ENCODE measurements at regions not wholly inside any gene's neighbourhood (a gene's known extent, or its start where the extent isn't known, plus 50 kb on each side); places are given as distances from the start of the nearest gene placed in this dataset.

DNA sequence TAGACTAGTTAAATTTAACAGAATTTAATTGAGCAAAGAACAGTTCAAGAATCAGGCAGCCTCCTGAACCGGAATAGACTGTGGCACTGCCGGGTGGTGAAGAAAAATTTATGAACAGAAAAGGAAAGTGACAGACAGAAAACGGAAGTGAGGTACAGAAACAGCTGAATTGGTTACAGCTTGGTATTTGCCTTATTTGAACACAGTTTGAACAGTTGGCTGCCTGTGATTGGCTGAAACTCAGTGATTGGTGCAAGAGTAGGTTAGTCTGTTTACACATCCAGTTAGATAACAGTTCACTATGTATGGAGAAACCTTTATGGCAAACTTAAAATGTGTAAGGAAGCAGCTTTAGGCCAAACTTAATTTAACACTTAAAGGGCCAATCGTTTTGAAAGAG lies 116.0 kb upstream of the CITED2 start:
- no peak for DNase-seq
- Mint-ChIP-seq H3K27ac (ENCODE audit: unreplicated experiment) (no peak overlapping the region), H3K4me1 (ENCODE audit: low read depth, unreplicated experiment) (no peaks in the 10 kb centered on the region), H3K9me3 (ENCODE audit: unreplicated experiment) (no peaks in the 10 kb centered on the region), H3K36me3 (ENCODE audit: unreplicated experiment) (no peaks in the 10 kb centered on the region), H3K4me3 (ENCODE audit: unreplicated experiment) (no peak overlapping the region), H3K27me3 (ENCODE audit: unreplicated experiment) (no peaks in the 10 kb centered on the region)
- TF ChIP-seq, protein P1, sequence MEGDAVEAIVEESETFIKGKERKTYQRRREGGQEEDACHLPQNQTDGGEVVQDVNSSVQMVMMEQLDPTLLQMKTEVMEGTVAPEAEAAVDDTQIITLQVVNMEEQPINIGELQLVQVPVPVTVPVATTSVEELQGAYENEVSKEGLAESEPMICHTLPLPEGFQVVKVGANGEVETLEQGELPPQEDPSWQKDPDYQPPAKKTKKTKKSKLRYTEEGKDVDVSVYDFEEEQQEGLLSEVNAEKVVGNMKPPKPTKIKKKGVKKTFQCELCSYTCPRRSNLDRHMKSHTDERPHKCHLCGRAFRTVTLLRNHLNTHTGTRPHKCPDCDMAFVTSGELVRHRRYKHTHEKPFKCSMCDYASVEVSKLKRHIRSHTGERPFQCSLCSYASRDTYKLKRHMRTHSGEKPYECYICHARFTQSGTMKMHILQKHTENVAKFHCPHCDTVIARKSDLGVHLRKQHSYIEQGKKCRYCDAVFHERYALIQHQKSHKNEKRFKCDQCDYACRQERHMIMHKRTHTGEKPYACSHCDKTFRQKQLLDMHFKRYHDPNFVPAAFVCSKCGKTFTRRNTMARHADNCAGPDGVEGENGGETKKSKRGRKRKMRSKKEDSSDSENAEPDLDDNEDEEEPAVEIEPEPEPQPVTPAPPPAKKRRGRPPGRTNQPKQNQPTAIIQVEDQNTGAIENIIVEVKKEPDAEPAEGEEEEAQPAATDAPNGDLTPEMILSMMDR (IDR thresholded peaks at IDR 0.05; ENCODE audit: partially characterized antibody, unreplicated experiment), result no peak

DNA sequence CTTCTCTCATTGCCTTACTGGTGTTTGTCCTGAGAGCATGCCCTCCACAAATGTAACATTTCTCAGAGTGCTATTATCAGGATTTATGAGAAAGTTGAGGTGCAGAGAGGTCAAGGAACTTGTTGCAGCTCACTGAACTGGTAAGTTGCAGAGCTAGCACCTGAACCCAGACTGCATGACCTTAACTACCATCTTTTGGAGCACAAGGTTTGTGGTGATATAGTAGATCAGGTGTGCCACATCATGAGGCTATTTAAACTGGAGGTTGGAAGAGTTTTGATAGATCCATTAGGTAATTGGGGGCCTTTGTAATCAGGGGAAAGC lies 112.0 kb upstream of the CITED2 start:
- H3K9me3 Mint-ChIP-seq (ENCODE audit: unreplicated experiment), result no peaks in the 10 kb centered on the region
- TF ChIP-seq, protein P1 (IDR thresholded peaks at IDR 0.05; ENCODE audit: partially characterized antibody, unreplicated experiment), result no peak

DNA sequence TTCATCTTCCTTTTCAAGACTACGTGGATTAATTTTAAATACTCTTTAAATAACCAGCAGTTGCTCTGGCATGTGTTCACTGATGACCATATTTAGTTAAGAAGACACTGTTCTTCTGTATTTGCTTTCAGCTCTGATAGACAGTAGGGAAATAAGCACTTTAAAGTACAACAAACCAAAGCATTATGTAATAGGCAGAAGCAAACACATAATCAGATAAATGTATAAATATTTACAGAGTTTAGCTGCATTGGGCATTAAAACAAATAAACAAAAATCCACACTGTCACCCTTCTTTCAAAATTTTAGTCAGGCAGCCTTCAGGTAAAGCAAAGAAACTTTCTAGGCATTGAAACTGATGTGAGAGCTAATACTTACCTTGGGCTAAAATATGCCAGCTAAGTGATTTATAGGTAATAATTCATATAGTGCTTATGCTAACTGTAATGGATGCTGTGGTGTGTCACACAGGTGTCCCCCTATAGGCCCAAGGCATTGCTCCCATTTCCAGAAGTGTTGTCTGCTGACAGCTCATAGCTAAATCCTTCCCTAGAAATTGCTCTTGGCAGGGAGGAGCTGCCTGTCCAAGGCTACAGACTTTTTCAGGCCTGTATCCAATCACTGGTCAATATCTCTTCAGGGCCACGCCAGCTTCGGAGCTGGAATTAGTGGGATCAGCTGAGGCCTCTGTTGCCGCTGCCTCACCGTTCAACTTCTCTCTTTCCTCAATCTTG lies 111.5 kb upstream of the CITED2 start:
- H3K9me3 Mint-ChIP-seq (ENCODE audit: unreplicated experiment), result no peaks in the 10 kb centered on the region
- H3K27me3 Mint-ChIP-seq (ENCODE audit: unreplicated experiment), result peaks cover 2% of the 10 kb centered on the region
- H3K4me3 Mint-ChIP-seq (ENCODE audit: unreplicated experiment), result no peak overlapping the region
- peaks cover 14% of the 10 kb centered on the region for H3K4me1 Mint-ChIP-seq (ENCODE audit: low read depth, unreplicated experiment)
- no peak for DNase-seq
- no peaks in the 10 kb centered on the region for H3K36me3 Mint-ChIP-seq (ENCODE audit: unreplicated experiment)
- TF ChIP-seq, protein P1 (IDR thresholded peaks at IDR 0.05; ENCODE audit: partially characterized antibody, unreplicated experiment), result no peak
- H3K27ac Mint-ChIP-seq (ENCODE audit: unreplicated experiment), result no peak overlapping the region

More for the DNA sequence above, 112.0 kb upstream of the CITED2 start:
- no peak overlapping the region for H3K27ac Mint-ChIP-seq (ENCODE audit: unreplicated experiment)
- peaks cover 2% of the 10 kb centered on the region for H3K27me3 Mint-ChIP-seq (ENCODE audit: unreplicated experiment)
- peaks cover 14% of the 10 kb centered on the region for H3K4me1 Mint-ChIP-seq (ENCODE audit: low read depth, unreplicated experiment)
- H3K36me3 Mint-ChIP-seq (ENCODE audit: unreplicated experiment), result no peaks in the 10 kb centered on the region
- no peak for DNase-seq
- no peak overlapping the region for H3K4me3 Mint-ChIP-seq (ENCODE audit: unreplicated experiment)

DNA sequence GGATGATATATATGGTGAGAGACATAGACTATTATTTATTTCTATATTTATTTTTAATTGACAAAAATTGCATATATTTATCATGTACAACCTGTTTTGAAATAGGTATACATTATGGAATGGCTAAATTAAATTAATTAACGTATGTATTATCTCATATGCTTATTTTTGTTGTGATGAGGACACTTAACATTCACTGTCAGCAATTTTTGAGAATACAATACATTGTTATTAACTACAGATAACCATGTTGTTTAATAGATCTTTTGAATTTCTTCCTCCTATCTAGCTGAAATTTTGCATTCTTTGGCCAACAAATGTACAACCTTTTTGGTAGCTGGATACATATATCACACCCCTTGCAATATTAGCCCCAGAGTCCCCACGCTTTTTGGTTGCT lies 110.7 kb upstream of the CITED2 start:
- H3K27ac Mint-ChIP-seq (ENCODE audit: unreplicated experiment), result no peak overlapping the region
- DNase-seq, result no peak
- H3K4me1 Mint-ChIP-seq (ENCODE audit: low read depth, unreplicated experiment), result peaks cover 14% of the 10 kb centered on the region
- H3K36me3 Mint-ChIP-seq (ENCODE audit: unreplicated experiment), result no peaks in the 10 kb centered on the region
- H3K9me3 Mint-ChIP-seq (ENCODE audit: unreplicated experiment), result no peaks in the 10 kb centered on the region
- peaks cover 2% of the 10 kb centered on the region for H3K27me3 Mint-ChIP-seq (ENCODE audit: unreplicated experiment)
- TF ChIP-seq, protein P1 (IDR thresholded peaks at IDR 0.05; ENCODE audit: partially characterized antibody, unreplicated experiment), result no peak
- H3K4me3 Mint-ChIP-seq (ENCODE audit: unreplicated experiment), result no peak overlapping the region

DNA sequence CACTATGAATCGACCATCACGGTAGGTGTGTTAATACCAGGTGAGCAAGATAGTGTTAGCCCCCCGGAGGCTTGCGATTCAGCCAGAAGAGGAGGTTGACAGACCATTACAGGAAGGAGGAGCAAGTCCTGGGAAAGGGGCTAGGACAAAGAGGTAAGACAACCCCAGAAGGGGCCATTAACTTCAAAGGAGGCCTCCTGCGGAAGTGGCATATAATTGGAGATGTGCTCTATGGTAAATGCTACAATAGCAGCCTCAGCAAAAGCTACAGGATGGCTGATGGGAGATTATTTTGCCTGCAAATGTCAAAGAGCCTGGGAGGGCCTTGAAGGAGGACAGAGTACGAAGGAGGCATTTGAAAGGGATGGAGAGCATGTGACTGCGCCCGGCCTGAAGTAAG lies 108.6 kb upstream of the CITED2 start:
- DNase-seq, result no peak
- Mint-ChIP-seq H3K4me3 (ENCODE audit: unreplicated experiment) (no peak overlapping the region), H3K9me3 (ENCODE audit: unreplicated experiment) (no peaks in the 10 kb centered on the region), H3K36me3 (ENCODE audit: unreplicated experiment) (no peaks in the 10 kb centered on the region), H3K27ac (ENCODE audit: unreplicated experiment) (no peak overlapping the region), H3K27me3 (ENCODE audit: unreplicated experiment) (peaks cover 2% of the 10 kb centered on the region), H3K4me1 (ENCODE audit: low read depth, unreplicated experiment) (peaks cover 14% of the 10 kb centered on the region)
- TF ChIP-seq, protein P1 (IDR thresholded peaks at IDR 0.05; ENCODE audit: partially characterized antibody, unreplicated experiment), result no peak

All from glutamatergic neuron (in vitro differentiated cells).